NT2/D1 (cell line): ENCODE measurements at regions not wholly inside any gene's neighbourhood (a gene's known extent, or its start where the extent isn't known, plus 50 kb on each side); places are given as distances from the start of the nearest gene placed in this dataset.

Source experiments
- YY1 ChIP-seq: IDR thresholded peaks from 2 replicates; pipeline ENCODE4 v1.6.1; 2011; ENCODE audit not compliant: insufficient read length, insufficient read depth
- ZNF274 ChIP-seq: IDR thresholded peaks from 2 replicates; pipeline ENCODE4 v1.6.1; 2011; ENCODE audit warnings: mild to moderate bottlenecking, low read depth, low read length

GRCh38 chr5:30878296-30878695 lies 315.2 kb upstream of the CDH6 start:
- no peak for TF ChIP-seq YY1
- no peak for TF ChIP-seq ZNF274
